HG02840 (cell line): ENCODE measurements at regions not wholly inside any gene's neighbourhood (a gene's known extent, or its start where the extent isn't known, plus 50 kb on each side); places are given as distances from the start of the nearest gene placed in this dataset.

Experiments
- ATAC-seq: cut with Tn5 transposase; IDR thresholded peaks from one replicate; pipeline ENCODE4 v1.9.1; 2021; ENCODE audit warnings: mild to moderate bottlenecking, moderate library complexity, moderate number of reproducible peaks; ENCODE audit not compliant: unreplicated experiment, low FRiP score

DNA sequence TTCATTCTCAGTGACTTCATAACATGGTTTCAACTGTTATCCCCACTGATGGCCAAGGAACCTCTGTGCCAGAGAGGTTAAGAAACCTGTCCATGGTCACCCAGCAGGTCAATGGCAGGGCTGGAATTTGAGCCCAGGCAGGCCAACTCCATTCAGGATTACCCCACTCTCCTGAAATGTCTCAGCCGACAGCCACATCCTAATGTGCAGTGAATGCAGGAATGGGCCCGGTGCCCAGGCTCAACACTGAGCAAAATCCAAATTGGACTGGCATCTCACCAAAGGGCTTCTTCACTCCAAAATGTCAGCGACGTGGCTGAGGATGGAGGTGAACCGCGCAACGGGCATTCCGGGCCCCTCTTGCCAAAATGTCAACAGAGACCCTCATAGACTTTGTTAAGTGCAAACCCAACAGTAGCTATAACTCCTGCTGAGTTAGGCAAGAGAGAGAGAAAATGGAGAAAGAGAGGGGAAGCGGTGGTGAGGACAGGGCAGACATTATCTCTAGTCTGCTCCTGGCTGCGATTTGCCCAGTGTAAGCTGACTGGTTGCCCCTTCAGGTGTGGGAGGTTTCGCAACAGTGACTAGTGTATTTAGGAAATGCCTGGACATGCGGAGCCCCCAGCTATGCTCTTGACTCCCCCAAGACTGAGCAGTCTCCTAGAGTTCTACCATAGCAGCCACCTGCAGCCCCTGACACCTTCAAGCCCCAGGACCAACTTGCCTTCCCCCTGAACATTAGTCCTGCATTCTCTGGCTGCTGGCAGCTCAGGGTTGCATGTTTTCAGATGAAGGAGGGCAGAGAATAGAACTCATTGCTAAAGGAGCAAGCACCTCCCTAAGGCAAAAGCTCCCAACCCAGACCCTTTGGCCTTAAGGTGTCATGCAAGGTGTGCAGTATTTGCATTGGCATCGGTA lies 167.7 kb downstream of the ANAPC1 start:
- no peak for ATAC-seq

DNA sequence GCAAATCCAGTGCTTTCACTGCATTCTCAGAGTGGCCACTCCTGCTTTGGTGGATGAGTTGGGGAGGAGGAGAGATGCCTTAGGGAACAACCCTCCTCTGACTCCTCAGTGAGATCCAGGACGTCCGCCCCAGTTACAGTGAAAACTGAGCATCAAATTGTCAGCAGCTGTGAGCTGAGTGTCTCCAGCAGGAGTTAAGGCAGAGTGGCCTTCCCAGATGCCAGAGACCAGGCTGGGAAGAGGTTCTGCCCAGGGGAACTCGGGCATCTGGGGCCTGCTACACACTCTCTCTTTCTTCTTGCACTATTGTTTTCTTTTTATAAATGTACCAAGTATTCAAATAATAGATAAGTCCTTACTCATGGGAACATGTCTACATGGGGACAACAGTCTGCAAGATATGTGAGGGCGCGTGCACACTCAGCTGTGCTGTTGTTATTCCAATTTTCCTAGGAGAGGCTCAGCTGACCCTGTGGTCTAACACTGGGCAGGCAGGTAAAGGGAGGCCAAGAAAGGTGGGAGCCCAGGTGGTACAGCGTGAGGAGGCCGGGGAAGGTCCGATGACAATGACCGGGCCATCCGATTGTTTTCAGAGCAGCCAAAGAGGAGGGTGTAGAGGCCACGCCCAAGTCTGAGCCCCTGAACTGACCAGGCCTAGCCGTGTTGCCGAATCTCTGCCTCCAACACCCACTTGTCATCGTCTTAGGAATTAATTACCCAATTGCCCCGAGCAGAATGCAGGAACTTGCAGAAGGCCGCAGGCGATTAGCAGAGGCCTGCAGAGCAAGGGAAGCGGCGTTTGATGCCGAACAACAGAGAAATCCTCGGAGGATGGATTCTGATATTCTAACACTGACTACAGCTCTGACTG lies 166.9 kb downstream of the ANAPC1 start:
- ATAC-seq: no peak
